Heart left ventricle (tissue), 16 donors: ENCODE measurements at regions not wholly inside any gene's neighbourhood (a gene's known extent, or its start where the extent isn't known, plus 50 kb on each side); places are given as distances from the start of the nearest gene placed in this dataset.

Experiments
- ATAC-seq, 4 donors: fragments of 200-7000 bp; cut with Tn5 transposase; one replicate each; pipeline ENCODE4 v1.9.1; 2020 to 2022; ENCODE audit warnings: moderate library complexity in 4 of 4, mild to moderate bottlenecking in 3 of 4, moderate number of reproducible peaks in 1 of 4
- DNase-seq, 5 donors: peaks; one replicate each; pipeline ENCODE4 v3.0.0-alpha.2; 2020
- H3K27ac ChIP-seq, 12 donors: fragments of 200-600 bp; sonication (generic) in 4 of 12; one replicate each; pipeline versions ENCODE4 v1.5.0 to v1.8.0; 2016 to 2022; ENCODE audit warnings: mild to moderate bottlenecking in 2 of 12
- H3K27me3 ChIP-seq, 9 donors: fragments of 200-600 bp; sonication (generic) in 2 of 9; one replicate each; pipeline versions ENCODE4 v1.5.1 to v1.8.0; 2016 to 2022; ENCODE audit warnings: mild to moderate bottlenecking in 3 of 9
- H3K36me3 ChIP-seq, 9 donors: fragments of 200-600 bp; sonication (generic) in 2 of 9; one replicate each; pipeline versions ENCODE4 v1.5.0 to v1.8.0; 2018 to 2022; ENCODE audit warnings: mild to moderate bottlenecking in 2 of 9
- H3K4me1 ChIP-seq, 12 donors: fragments of 200-600 bp; sonication (generic) in 4 of 12; one replicate each; pipeline versions ENCODE4 v1.5.0 to v1.8.0; 2016 to 2022; ENCODE audit warnings: mild to moderate bottlenecking in 3 of 12
- H3K4me3 ChIP-seq, 12 donors: fragments of 200-600 bp; sonication (generic) in 4 of 12; one replicate each; pipeline versions ENCODE4 v1.5.0 to v1.8.0; 2017 to 2022; ENCODE audit warnings: mild to moderate bottlenecking in 9 of 12, moderate library complexity in 4 of 12
- H3K9me3 ChIP-seq, 12 donors: fragments of 200-600 bp; sonication (generic) in 4 of 12; one replicate each; pipeline versions ENCODE4 v1.5.0 to v1.8.0; 2016 to 2022; ENCODE audit warnings: mild to moderate bottlenecking in 1 of 12
- POLR2A ChIP-seq, 2 donors: fragments of 450-650 bp; IDR thresholded peaks; one replicate each; pipeline ENCODE4 v1.6.1; 2017; ENCODE audit warnings: antibody characterized with exemption in 2 of 2, mild to moderate bottlenecking in 2 of 2, moderate library complexity in 2 of 2
- WGBS, 4 donors: extraction: QIAGEN DNeasy Blood & Tissue Kit in 2 of 4; methylation state at CpG; one replicate each; pipeline versions ENCODE4 v1.1.5 to v1.1.7; 2013 to 2018; 5-methylcytosine and 5-hydroxymethylcytosine counted together
- intact Hi-C, 10 donors: fragments of 100-400 bp; cut with DNase I; formaldehyde crosslinking; loops; one replicate each; pipeline versions ENCODE4 v1.11.1 to v1.14.2; 2022
- TF ChIP-seq, protein P1 (sequence below), 12 donors: fragments of 200-600 bp; sonication (generic) in 4 of 12; IDR thresholded peaks; one replicate each; pipeline versions ENCODE4 v1.5.0 to v1.8.0; 2018 to 2022; ENCODE audit warnings: antibody characterized with exemption in 12 of 12, mild to moderate bottlenecking in 5 of 12
- donor health status: ischemic (EF 13 %, LVEDD 7.1; RV severe dilation, severe dysfunction).
- donor health status: healthy with polysubstance abuse.
- donor health status: DM: no; HTN: yes; CAD: no.
- donor health status: DM: no; HTN: no; CAD: no.
- donor health status: ischemic (EF 25% LVEDD 6.9; RV normal size, moderate dysfunction).
- donor health status: ischemic (EF 25% LVEDD 5.7; RV mildly dilated, moderate dysfunction).
- donor health status: healthy.
- donor health status: DM: yes; HTN: yes; CAD: no.
- donor health status: ischemic (EF 35%, LVEDD 5.7; RV mildly dilated, moderate dysfunction).
- donor health status: nonischemic (EF 11% LVEDD 7.7; RV severe dilation, severe dysfunction).
- donor health status: DM: yes; HTN: yes; CAD: no.
- donor health status: PGD.
- donor health status: ischemic (EF 29% LVEDD 5.4; RV normal size, mild dysfunction).
- donor health status: nonischemic (EF 23%, LVEDD 6.1; RV moderate dilation, normal function).

DNA sequence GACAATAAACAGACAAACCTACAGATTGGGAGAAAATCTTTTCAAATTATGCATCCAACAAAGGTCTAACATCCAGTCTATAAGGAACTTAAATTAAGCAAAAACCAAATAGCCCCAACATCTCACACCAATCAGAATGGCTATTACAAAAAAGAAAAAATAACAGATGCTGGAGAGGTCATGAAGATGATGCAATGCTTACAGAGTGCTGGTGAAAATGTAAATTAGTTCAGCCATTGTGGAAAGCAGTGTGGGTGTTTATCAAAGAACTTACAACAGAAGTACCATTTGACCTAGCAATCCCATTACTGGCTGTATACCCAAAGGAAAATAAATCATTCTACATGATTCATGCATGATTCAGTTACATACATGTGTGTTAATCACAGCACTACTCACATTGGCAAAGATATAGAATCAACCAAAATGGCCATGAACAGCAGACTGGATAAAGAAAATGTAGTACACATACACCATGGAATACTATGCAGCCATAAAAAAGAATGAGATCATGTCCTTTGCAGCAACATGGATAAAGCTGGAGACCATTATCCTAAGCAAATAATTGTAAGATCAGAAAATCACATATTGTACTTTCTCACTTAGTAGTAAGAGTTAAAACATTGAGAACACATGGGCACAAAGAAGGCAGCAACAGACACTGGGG, 223.9 kb upstream of the WSB1 start:
- intact Hi-C loops: no loop called here
- H3K9me3 ChIP-seq: peaks cover 0 to 7% (median 0%) of the 10 kb centered on the region in 12 donors

DNA sequence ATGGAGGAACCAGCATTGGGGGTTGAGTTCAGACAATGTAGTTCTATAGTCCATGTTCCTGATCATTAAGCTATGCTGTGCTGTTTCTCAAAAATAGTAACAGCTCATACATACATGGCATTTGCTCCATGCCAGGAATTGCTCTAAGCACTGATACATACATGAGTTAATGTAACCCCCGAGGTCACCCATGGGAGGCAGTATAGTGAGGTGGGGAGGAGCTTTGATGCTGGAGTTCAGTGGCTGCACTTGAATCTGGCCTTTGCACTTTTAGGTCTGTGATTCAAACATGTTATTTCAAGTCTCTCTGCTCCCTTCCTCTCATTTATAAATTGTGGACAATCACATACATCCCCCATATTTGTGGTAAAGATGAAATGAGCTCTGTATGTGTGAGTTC, 223.1 kb upstream of the WSB1 start:
- ATAC-seq: no peak

More for the DNA sequence above, 223.9 kb upstream of the WSB1 start:
- Histone ChIP-seq H3K27ac (no peak overlapping the region), H3K36me3 (no peaks in the 10 kb centered on the region), H3K4me1 (no peaks in the 10 kb centered on the region), H3K4me3 (no peak overlapping the region), H3K27me3 (peaks cover 0 to 10% (median 0%) of the 10 kb centered on the region in 9 donors)
- ATAC-seq (no peak), DNase-seq (no peak)
- TF ChIP-seq, protein P1, sequence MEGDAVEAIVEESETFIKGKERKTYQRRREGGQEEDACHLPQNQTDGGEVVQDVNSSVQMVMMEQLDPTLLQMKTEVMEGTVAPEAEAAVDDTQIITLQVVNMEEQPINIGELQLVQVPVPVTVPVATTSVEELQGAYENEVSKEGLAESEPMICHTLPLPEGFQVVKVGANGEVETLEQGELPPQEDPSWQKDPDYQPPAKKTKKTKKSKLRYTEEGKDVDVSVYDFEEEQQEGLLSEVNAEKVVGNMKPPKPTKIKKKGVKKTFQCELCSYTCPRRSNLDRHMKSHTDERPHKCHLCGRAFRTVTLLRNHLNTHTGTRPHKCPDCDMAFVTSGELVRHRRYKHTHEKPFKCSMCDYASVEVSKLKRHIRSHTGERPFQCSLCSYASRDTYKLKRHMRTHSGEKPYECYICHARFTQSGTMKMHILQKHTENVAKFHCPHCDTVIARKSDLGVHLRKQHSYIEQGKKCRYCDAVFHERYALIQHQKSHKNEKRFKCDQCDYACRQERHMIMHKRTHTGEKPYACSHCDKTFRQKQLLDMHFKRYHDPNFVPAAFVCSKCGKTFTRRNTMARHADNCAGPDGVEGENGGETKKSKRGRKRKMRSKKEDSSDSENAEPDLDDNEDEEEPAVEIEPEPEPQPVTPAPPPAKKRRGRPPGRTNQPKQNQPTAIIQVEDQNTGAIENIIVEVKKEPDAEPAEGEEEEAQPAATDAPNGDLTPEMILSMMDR (IDR thresholded peaks at IDR 0.05): no peak
- no peak for TF ChIP-seq POLR2A (IDR thresholded peaks at IDR 0.05)

DNA sequence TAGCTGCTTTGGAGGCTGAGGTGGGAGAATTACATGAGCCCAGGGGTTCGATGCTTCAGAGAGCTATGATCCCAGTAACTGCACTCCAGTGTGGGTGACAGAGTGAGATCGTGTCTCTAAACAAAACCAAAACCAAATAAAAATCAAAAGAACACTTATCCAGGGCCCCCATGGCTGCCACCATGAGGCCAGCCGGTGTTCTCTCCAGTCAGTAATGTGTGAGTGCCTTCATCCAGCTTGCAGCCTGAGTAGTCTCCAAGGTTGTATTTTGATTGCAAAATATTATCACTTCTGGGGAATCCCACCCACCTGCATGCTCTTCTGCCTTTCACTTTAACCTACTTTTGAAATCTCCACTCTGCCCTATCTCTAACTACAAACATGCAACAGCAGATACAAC, 221.0 kb upstream of the WSB1 start:
- TF ChIP-seq POLR2A (IDR thresholded peaks at IDR 0.05): no peak
- TF ChIP-seq, protein P1 (IDR thresholded peaks at IDR 0.05): no peak
- H3K27ac ChIP-seq: no peak overlapping the region
- H3K9me3 ChIP-seq: peaks cover 0 to 7% (median 0%) of the 10 kb centered on the region in 12 donors
- no peak overlapping the region for H3K4me3 ChIP-seq
- H3K27me3 ChIP-seq: peaks cover 0 to 6% (median 0%) of the 10 kb centered on the region in 9 donors
- DNase-seq (no peak), ATAC-seq (no peak)
- H3K36me3 ChIP-seq: no peaks in the 10 kb centered on the region
- H3K4me1 ChIP-seq: no peaks in the 10 kb centered on the region
- intact Hi-C loops: no loop called here
- WGBS, 4 donors: 33 to 45% (median 40%) methylated on average over 3 of the region's 3 CpGs

More for the DNA sequence above, 223.1 kb upstream of the WSB1 start:
- Histone ChIP-seq H3K27ac (no peak overlapping the region), H3K36me3 (no peaks in the 10 kb centered on the region), H3K4me3 (no peak overlapping the region), H3K4me1 (no peaks in the 10 kb centered on the region), H3K27me3 (peaks cover 0 to 6% (median 0%) of the 10 kb centered on the region in 9 donors), H3K9me3 (peaks cover 0 to 7% (median 0%) of the 10 kb centered on the region in 12 donors)
- 39 to 83% (median 57%) methylated on average over 1 of the region's 1 CpG for WGBS, 4 donors
- TF ChIP-seq POLR2A (IDR thresholded peaks at IDR 0.05): no peak
- TF ChIP-seq, protein P1 (IDR thresholded peaks at IDR 0.05): no peak
- DNase-seq: no peak
- intact Hi-C loops: no loop called here

DNA sequence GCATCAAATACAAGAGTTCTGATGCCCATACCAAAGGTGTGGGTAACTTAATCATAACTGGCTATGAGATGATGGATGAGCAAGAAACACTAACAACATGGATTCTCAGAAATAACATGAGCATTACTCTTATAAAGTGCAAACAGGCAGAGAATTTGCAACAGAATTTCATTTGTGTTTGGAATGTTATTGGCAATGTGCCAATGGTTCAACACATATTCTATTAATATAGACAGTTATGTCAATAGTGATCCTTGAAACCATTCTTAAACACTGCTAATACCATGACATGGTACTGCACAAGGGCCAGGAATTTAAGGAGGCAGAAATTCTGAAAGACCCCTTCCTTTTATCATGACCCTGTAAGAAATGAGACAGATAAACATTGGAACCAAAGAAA, 217.1 kb upstream of the WSB1 start:
- H3K27ac ChIP-seq: no peak overlapping the region
- no peaks in the 10 kb centered on the region for H3K9me3 ChIP-seq
- ATAC-seq (no peak), DNase-seq (no peak)
- no peaks in the 10 kb centered on the region for H3K36me3 ChIP-seq
- intact Hi-C loops: no loop called here
- TF ChIP-seq, protein P1 (IDR thresholded peaks at IDR 0.05): no peak
- TF ChIP-seq POLR2A (IDR thresholded peaks at IDR 0.05): no peak
- H3K27me3 ChIP-seq: peaks cover 0 to 13% (median 0%) of the 10 kb centered on the region in 9 donors
- H3K4me3 ChIP-seq: no peak overlapping the region
- no peaks in the 10 kb centered on the region for H3K4me1 ChIP-seq
